Left ventricle myocardium superior (tissue), 1 donor: ENCODE measurements at regions not wholly inside any gene's neighbourhood (a gene's known extent, or its start where the extent isn't known, plus 50 kb on each side); places are given as distances from the start of the nearest gene placed in this dataset.

Source experiments
- ATAC-seq: fragments of 200-7000 bp; cut with Tn5 transposase; one replicate; pipeline ENCODE4 v1.9.1; 2020; ENCODE audit warnings: mild to moderate bottlenecking, moderate library complexity
- DNase-seq: peaks from one replicate; pipeline ENCODE4 v3.0.0-alpha.2; 2020
- intact Hi-C: fragments of 100-400 bp; cut with micrococcal nuclease; formaldehyde crosslinking; loops from one replicate; pipeline ENCODE4 v1.11.0; 2022
- donor health status: DM: no; HTN: yes; CAD: no; lungs with severe emphysema.

GRCh38 chr7:136807598-136807997, 60.9 kb upstream of the CHRM2 start:
- DNase-seq, result no peak
- intact Hi-C loops, result no loop called here
- no peak for ATAC-seq

- intact Hi-C loops, result no loop called here
- ATAC-seq, result no peak
- DNase-seq, result no peak
These were observed 65.4 kb upstream of the CHRM2 start for GRCh38 chr7:136803028-136803427.

GRCh38 chr7:136783934-136784333, 84.5 kb upstream of the CHRM2 start:
- ATAC-seq (no peak), DNase-seq (no peak)
- intact Hi-C loops, result no loop called here

GRCh38 chr7:136741941-136742340, 126.5 kb upstream of the CHRM2 start:
- no peak for DNase-seq
- intact Hi-C loops, result no loop called here
- ATAC-seq, result peak; percentile 28

- ATAC-seq (no peak), DNase-seq (no peak)
- intact Hi-C loops, result no loop called here
These were observed 139.5 kb upstream of the CHRM2 start for GRCh38 chr7:136728945-136729344.

GRCh38 chr7:136726460-136726859, 142.0 kb upstream of the CHRM2 start:
- ATAC-seq (no peak), DNase-seq (no peak)
- intact Hi-C loops, result no loop called here

GRCh38 chr7:136717910-136718557, 150.4 kb upstream of the CHRM2 start:
- DNase-seq, result no peak
- intact Hi-C loops, result no loop called here
- ATAC-seq, result no peak

- DNase-seq (no peak), ATAC-seq (no peak)
- intact Hi-C loops, result no loop called here
These were observed 154.4 kb upstream of the CHRM2 start for GRCh38 chr7:136714062-136714461.

- DNase-seq, result no peak
- intact Hi-C loops, result no loop called here
- ATAC-seq, result no peak
These were observed 157.7 kb upstream of the CHRM2 start for GRCh38 chr7:136710751-136711150.

- ATAC-seq (no peak), DNase-seq (no peak)
- intact Hi-C loops, result no loop called here
These were observed 158.6 kb upstream of the CHRM2 start for GRCh38 chr7:136709876-136710275.

- DNase-seq (no peak), ATAC-seq (no peak)
- intact Hi-C loops, result no loop called here
These were observed 165.5 kb upstream of the CHRM2 start for GRCh38 chr7:136702913-136703312.

GRCh38 chr7:136698977-136699376, 169.5 kb upstream of the CHRM2 start:
- intact Hi-C loops, result no loop called here
- DNase-seq (no peak), ATAC-seq (peak; percentile 99)

- no peak for DNase-seq
- intact Hi-C loops, result no loop called here
- peak; percentile 65 for ATAC-seq
These were observed 170.2 kb upstream of the CHRM2 start for GRCh38 chr7:136698231-136698630.

- DNase-seq, result no peak
- intact Hi-C loops, result no loop called here
- ATAC-seq, result no peak
These were observed 171.2 kb upstream of the CHRM2 start for GRCh38 chr7:136697271-136697670.

GRCh38 chr7:136693166-136694119, 175.0 kb upstream of the CHRM2 start:
- DNase-seq (no peak), ATAC-seq (no peak)
- intact Hi-C loops, result no loop called here

GRCh38 chr7:136692221-136692620, 176.2 kb upstream of the CHRM2 start:
- DNase-seq (no peak), ATAC-seq (no peak)
- intact Hi-C loops, result no loop called here

- no peak for ATAC-seq
- intact Hi-C loops, result no loop called here
- no peak for DNase-seq
These were observed 179.9 kb upstream of the CHRM2 start for GRCh38 chr7:136688601-136689000.

- intact Hi-C loops, result no loop called here
These were observed 180.6 kb upstream of the CHRM2 start for GRCh38 chr7:136687693-136688322.

GRCh38 chr7:136685501-136686173, 182.8 kb upstream of the CHRM2 start:
- intact Hi-C loops, result no loop called here
- DNase-seq, result no peak
- ATAC-seq, result no peak

More at GRCh38 chr7:136687693-136688322, 180.6 kb upstream of the CHRM2 start:
- ATAC-seq (no peak), DNase-seq (no peak)
